Mesodermal cell (in vitro differentiated cells): ENCODE measurements at regions not wholly inside any gene's neighbourhood (a gene's known extent, or its start where the extent isn't known, plus 50 kb on each side); places are given as distances from the start of the nearest gene placed in this dataset.
"Not testable (repeated sequence)": the region's sequence is repeated elsewhere in the genome, so short reads cannot be mapped to it uniquely, and the experiment has no call there.

Experiments used
- H3K27ac ChIP-seq: 2 replicates; pipeline ENCODE4 v1.7.0; 2013; ENCODE audit warnings: mild to moderate bottlenecking, low read depth, low read length, moderate library complexity; ENCODE audit not compliant: severe bottlenecking
- H3K36me3 ChIP-seq: 2 replicates; pipeline ENCODE4 v1.7.1; 2013; ENCODE audit warnings: mild to moderate bottlenecking, low read length, moderate library complexity; ENCODE audit not compliant: control insufficient read depth, insufficient read depth
- H3K4me1 ChIP-seq: one replicate; pipeline ENCODE4 v1.7.1; 2013; ENCODE audit warnings: mild to moderate bottlenecking, low read length; ENCODE audit not compliant: insufficient read depth, control insufficient read depth, poor library complexity, severe bottlenecking
- H3K4me3 ChIP-seq: 2 replicates; pipeline ENCODE4 v1.7.0; 2013; ENCODE audit warnings: low read length, control low read depth, mild to moderate bottlenecking; ENCODE audit not compliant: insufficient read depth, poor library complexity, severe bottlenecking; ENCODE audit errors: extremely low read depth
- H3K9me3 ChIP-seq: 2 replicates; pipeline ENCODE4 v1.7.1; 2013; ENCODE audit warnings: mild to moderate bottlenecking, low read length, moderate library complexity; ENCODE audit not compliant: control insufficient read depth
- WGBS, 2 experiments: methylation state at CpG; one replicate each; pipeline ENCODE4 v1.1.5; 2013; ENCODE audit warnings: missing lambda C conversion rate in 2 of 2; ENCODE audit not compliant: insufficient coverage in 2 of 2; 5-methylcytosine and 5-hydroxymethylcytosine counted together

DNA sequence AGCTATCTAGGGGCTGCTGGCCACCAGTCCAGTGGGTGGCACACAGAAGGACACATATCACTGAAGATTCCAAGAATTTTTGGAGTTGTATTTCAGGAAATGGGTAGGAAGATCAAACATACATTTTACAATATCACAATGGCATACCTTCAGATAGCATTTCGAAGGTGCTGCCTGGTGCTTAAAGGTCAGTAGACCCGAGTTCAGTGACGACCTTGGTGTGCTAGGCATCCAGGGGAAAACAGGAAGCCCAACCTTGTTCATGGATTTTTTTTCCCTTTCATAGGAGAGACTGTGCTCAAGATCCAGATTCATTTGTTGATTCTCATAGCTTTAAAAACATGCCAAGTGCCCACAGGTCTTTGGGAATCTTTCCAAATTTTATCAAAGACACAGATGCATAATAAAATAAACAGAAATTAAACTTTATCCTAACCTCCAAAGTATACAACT lies 51.0 kb upstream of the RCBTB2 start:
- WGBS, 2 experiments, result 81 to 100% methylated on average over 2 to 3 of the region's 3 CpGs
- Histone ChIP-seq H3K27ac (no peak overlapping the region), H3K9me3 (peaks cover 7% of the 10 kb centered on the region), H3K36me3 (no peaks in the 10 kb centered on the region), H3K4me1 (no peaks in the 10 kb centered on the region), H3K4me3 (no peak overlapping the region)

DNA sequence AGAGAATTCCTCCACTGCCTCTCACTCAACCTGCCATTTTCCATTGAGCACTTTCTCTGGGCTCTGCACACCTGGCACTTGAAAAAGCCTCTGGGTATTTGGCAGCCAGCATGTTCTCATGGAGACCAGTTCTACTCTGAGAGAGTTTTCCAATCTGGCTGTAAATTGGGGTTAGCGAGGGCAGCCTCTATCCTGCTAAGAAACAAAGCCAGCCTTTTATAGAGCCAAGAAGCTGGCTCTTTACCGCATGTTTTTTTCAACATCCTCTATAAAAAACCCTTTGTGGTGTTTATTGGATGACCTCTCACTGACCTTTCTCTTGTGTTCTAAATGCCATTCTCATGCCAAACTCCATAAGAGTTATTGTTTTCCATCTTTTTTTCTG lies 52.6 kb upstream of the RCBTB2 start:
- H3K27ac ChIP-seq, result peak overlapping the region; percentile 20
- peaks cover 7% of the 10 kb centered on the region for H3K9me3 ChIP-seq
- no CpG with 5 or more reads among the region's 2 CpGs for WGBS, 2 experiments
- no peak overlapping the region for H3K4me3 ChIP-seq
- no peaks in the 10 kb centered on the region for H3K4me1 ChIP-seq
- no peaks in the 10 kb centered on the region for H3K36me3 ChIP-seq

DNA sequence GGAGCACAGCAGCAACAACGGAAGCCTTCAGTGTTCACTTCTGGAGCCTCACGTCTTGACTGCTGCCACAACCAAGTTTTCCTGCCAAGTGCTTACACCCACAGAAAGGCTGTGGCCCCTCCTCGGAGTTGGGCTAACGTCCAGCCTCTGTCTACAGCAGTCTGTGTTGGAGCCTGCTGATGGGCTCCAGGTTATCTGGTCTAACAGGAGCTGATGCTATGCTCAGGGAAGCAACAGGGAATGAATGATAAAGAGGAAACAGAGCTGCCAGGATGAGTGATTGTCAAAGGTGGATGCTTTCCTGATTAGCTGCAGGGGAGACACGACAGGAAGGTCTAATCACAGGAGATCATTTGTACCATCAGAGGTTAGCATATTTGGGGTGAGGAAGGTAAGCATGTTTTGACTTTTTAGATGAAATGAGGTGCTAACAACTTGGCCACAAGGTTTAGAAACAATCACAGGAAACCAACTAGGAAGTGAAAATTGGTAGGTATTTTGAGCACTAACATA lies 53.8 kb upstream of the RCBTB2 start:
- peaks cover 11% of the 10 kb centered on the region for H3K9me3 ChIP-seq
- H3K36me3 ChIP-seq, result no peaks in the 10 kb centered on the region
- no peak overlapping the region for H3K27ac ChIP-seq
- H3K4me3 ChIP-seq, result no peak overlapping the region
- 72 to 74% methylated on average over 4 to 5 of the region's 5 CpGs for WGBS, 2 experiments
- no peaks in the 10 kb centered on the region for H3K4me1 ChIP-seq

DNA sequence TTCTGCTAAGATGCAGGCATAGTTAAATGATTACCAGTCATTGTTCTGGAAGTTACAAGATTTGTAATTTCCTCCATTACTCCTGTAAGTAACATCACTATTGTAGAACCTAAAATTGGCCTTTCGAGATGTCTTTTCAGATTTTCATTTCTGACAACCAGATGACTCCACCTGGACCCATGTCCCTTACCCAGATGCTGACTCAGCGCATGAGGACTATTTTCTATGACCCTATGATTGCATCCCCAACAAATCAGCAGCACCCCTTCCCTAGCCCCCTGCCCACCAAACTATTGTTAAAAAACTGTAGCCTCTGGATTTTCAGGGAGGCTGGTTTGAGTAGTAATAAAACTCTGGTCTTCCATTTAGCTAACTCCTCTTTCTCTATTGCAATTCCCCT lies 55.2 kb upstream of the RCBTB2 start:
- H3K9me3 ChIP-seq, result peaks cover 11% of the 10 kb centered on the region
- no peak overlapping the region for H3K4me3 ChIP-seq
- H3K4me1 ChIP-seq, result no peaks in the 10 kb centered on the region
- 96 to 100% methylated on average over 1 to 2 of the region's 2 CpGs for WGBS, 2 experiments
- H3K36me3 ChIP-seq, result no peaks in the 10 kb centered on the region
- no peak overlapping the region for H3K27ac ChIP-seq

- Histone ChIP-seq H3K4me3 (no peak overlapping the region), H3K27ac (no peak overlapping the region)
- 83 to 100% methylated on average over 1 of the region's 5 CpGs for WGBS, 2 experiments
Measured at GRCh38 chr13:48590141-48590901, 57.4 kb upstream of the RCBTB2 start.

DNA sequence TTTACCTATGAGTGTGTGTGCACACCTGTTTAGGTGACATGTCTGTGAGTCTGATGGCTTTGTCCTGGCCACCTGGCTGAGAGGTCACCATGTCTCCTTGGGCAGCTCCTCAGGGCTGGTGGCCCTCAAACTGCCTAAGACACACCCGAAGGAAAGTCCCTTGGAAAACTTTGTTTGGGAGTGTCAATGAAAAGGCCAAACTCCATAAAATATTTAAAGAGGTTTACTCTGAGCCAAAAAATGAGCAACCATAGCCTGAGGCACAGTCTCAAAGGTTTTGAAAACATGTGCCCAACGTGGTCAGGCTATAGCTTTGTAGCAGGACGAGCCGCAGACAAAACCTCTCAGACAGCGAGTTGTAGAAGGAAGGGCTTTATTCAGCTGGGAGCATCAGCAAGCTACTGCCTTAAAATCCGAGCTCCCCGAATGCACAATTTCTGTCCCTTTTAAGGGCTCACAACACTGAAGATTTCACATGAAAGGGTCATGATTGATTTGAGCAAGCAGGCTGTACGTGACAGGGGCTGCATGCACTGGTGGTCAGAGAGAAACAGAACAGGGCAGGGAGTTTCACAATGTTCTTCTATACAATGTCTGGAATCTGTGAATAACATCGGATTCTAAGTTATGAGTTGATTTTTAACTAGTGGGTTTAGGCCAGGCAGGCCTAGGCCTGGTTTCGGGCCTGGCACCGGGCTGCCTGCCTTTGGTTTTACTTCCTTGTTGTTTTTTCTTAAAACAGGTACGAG lies 58.4 kb upstream of the RCBTB2 start:
- H3K27ac ChIP-seq, H3K36me3 ChIP-seq, H3K4me1 ChIP-seq, H3K4me3 ChIP-seq: not testable (repeated sequence)
- 84 to 88% methylated on average over 6 of the region's 12 CpGs for WGBS, 2 experiments
- H3K9me3 ChIP-seq, result peaks cover 11% of the 10 kb centered on the region

More at GRCh38 chr13:48590141-48590901, 57.4 kb upstream of the RCBTB2 start:
- no peaks in the 10 kb centered on the region for H3K36me3 ChIP-seq
- H3K9me3 ChIP-seq, result peaks cover 11% of the 10 kb centered on the region
- H3K4me1 ChIP-seq, result no peaks in the 10 kb centered on the region

- H3K4me1 ChIP-seq, result no peaks in the 10 kb centered on the region
- 83 to 91% methylated on average over 3 of the region's 4 CpGs for WGBS, 2 experiments
- no peak overlapping the region for H3K27ac ChIP-seq
- H3K9me3 ChIP-seq, result peaks cover 11% of the 10 kb centered on the region
- no peaks in the 10 kb centered on the region for H3K36me3 ChIP-seq
- H3K4me3 ChIP-seq, result no peak overlapping the region
Measured at GRCh38 chr13:48591889-48592687, 59.2 kb upstream of the RCBTB2 start.

DNA sequence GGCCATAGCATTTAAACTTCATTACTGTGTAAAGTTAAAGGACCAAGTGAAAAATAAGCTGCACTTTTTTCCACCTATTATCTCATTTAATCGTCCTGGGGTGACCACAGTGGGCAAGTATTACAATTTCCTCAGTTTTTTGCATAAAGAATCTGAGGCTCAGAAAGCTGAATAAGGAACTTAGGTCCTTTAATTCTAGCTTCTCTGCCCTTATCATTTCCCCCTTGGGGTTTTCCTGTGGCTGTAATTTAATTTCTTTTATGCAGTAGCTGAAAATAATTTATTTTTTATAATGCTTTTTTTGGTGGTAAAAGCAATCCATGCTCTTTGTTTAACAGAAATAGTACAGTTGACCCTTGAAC lies 59.8 kb upstream of the RCBTB2 start:
- Histone ChIP-seq H3K4me3 (no peak overlapping the region), H3K4me1 (no peaks in the 10 kb centered on the region), H3K9me3 (peaks cover 11% of the 10 kb centered on the region), H3K27ac (no peak overlapping the region), H3K36me3 (no peaks in the 10 kb centered on the region)
- WGBS, 2 experiments, result 80% methylated on average over 1 of the region's 1 CpG; no CpG with 5 or more reads in 1 of the 2 experiments

GRCh38 chr13:48593536-48593935 lies 60.2 kb upstream of the CYSLTR2 start:
- Histone ChIP-seq H3K9me3 (peaks cover 10% of the 10 kb centered on the region), H3K27ac (no peak overlapping the region), H3K36me3 (no peaks in the 10 kb centered on the region), H3K4me3 (no peak overlapping the region), H3K4me1 (no peaks in the 10 kb centered on the region)
- WGBS, 2 experiments, result 50 to 80% methylated on average over 1 of the region's 4 CpGs

DNA sequence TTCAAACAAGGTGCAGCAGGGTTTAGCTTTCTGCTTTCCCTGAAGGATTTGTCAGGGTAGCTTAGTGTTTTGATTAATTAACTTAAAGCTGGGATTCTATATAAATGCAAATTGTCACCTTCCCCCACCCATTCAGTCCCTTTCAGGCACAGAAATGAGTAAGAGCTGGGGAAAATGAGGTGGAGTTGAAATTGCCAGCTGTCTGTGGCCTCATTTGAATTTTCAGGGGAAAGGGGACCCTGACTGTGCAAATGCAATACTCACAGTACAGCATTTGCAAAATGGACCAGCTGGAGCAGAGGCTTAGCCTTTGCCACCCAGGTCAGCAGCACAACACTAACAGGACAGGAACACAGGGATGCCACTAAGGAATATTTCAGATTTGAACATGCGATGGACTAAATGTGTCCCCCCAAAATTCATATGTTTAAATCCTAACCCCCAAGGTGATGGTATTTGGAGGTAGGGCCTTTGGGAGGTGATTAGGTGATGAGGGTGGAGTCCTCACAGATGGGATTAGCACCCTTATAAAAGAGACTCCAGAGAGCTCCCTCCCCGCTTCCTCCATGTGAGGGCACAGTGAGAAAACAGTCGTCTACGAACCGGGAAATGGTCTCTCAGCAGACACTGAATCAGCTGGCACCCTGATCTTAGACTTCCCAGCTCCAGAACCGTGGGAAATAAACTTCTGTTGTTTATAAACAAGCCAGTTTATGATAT lies 59.5 kb upstream of the CYSLTR2 start:
- H3K4me3 ChIP-seq, result no peak overlapping the region
- no peak overlapping the region for H3K27ac ChIP-seq
- H3K36me3 ChIP-seq, result no peaks in the 10 kb centered on the region
- 31 to 41% methylated on average over 4 of the region's 6 CpGs for WGBS, 2 experiments
- H3K9me3 ChIP-seq, result peaks cover 13% of the 10 kb centered on the region
- no peaks in the 10 kb centered on the region for H3K4me1 ChIP-seq
